HFFc6 (cell line): ENCODE measurements at regions not wholly inside any gene's neighbourhood (a gene's known extent, or its start where the extent isn't known, plus 50 kb on each side); places are given as distances from the start of the nearest gene placed in this dataset.

ENCODE experiments used
- DNase-seq: peaks from one replicate; pipeline ENCODE4 v3.0.0-alpha.2; 2018
- H3K27ac Mint-ChIP-seq: 2 replicates; pipeline ENCODE4 v1.8.0; 2020; ENCODE audit warnings: mild to moderate bottlenecking, mixed read lengths
- H3K27me3 Mint-ChIP-seq: 2 replicates; pipeline ENCODE4 v1.8.0; 2021; ENCODE audit warnings: mild to moderate bottlenecking, moderate library complexity, mixed read lengths; ENCODE audit not compliant: insufficient read depth
- H3K36me3 Mint-ChIP-seq: 2 replicates; pipeline ENCODE4 v1.8.0; 2021; ENCODE audit warnings: low read depth, mixed read lengths
- H3K4me1 Mint-ChIP-seq: 2 replicates; pipeline ENCODE4 v1.8.0; 2020; ENCODE audit warnings: low read depth, mixed read lengths
- H3K4me3 Mint-ChIP-seq: 2 replicates; pipeline ENCODE4 v1.8.0; 2020; ENCODE audit warnings: mild to moderate bottlenecking, moderate library complexity, mixed read lengths
- H3K9me3 Mint-ChIP-seq: 2 replicates; pipeline ENCODE4 v1.8.0; 2020; ENCODE audit warnings: mild to moderate bottlenecking, mixed read lengths
- CTCF ChIP-seq: fragments of 200-600 bp; sonication (generic); IDR thresholded peaks from 2 replicates; pipeline ENCODE4 v1.5.0; 2021; ENCODE audit warnings: antibody characterized with exemption, mild to moderate bottlenecking

DNA sequence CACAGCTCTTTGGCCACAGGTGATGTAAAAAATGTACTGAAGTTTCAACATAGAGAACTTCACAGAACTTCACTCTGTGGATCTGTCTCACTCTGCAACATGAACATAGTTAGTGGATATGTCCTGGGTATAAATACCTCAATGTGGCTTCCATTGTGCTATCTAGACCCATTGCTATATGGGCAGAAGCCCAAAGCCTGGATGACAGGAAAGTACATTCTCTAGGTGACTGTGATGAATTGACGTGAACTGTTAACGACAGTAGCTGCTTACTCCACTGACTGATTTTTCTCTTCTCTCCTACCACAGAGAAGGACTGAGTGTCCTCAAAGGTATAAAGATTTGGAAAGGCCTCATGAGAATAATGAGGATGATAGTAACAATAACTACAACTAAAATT, 270.1 kb upstream of the FTMT start:
- Mint-ChIP-seq H3K36me3 (no peaks in the 10 kb centered on the region), H3K9me3 (peaks cover 22% of the 10 kb centered on the region), H3K4me1 (no peaks in the 10 kb centered on the region), H3K27me3 (no peaks in the 10 kb centered on the region; the same call in 1 of the 2 replicates), H3K27ac (no peak overlapping the region), H3K4me3 (no peak overlapping the region)
- TF ChIP-seq CTCF: no peak
- DNase-seq: no peak

- Mint-ChIP-seq H3K4me3 (no peak overlapping the region), H3K27me3 (no peaks in the 10 kb centered on the region), H3K36me3 (no peaks in the 10 kb centered on the region), H3K27ac (no peak overlapping the region), H3K9me3 (peaks cover 35% of the 10 kb centered on the region), H3K4me1 (no peaks in the 10 kb centered on the region)
- no peak for TF ChIP-seq CTCF
- DNase-seq: no peak
These were observed 254.8 kb upstream of the FTMT start for GRCh38 chr5:121596882-121597281.

DNA sequence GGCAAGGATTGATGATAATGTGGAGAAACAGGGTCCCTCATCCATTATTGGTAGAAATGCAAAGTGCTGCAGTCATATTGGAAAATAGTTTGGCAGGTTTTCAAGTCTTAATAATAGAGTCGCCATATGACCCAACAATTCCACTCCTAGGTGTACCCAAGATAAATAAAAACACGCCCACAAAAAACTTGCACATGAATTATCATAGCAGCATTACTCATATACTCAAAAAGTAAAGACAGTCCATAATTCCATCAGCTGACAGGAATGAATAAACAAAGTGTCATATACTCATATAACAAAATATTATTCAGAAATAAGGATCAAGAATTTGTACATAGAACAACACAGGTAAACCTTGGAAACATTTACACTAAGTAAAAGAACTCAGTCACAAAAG, 242.9 kb upstream of the FTMT start:
- Mint-ChIP-seq H3K27ac (no peak overlapping the region), H3K36me3 (no peaks in the 10 kb centered on the region), H3K4me1 (no peaks in the 10 kb centered on the region), H3K9me3 (peaks cover 47% of the 10 kb centered on the region), H3K27me3 (no peaks in the 10 kb centered on the region), H3K4me3 (no peak overlapping the region)
- DNase-seq: no peak
- TF ChIP-seq CTCF: no peak

DNA sequence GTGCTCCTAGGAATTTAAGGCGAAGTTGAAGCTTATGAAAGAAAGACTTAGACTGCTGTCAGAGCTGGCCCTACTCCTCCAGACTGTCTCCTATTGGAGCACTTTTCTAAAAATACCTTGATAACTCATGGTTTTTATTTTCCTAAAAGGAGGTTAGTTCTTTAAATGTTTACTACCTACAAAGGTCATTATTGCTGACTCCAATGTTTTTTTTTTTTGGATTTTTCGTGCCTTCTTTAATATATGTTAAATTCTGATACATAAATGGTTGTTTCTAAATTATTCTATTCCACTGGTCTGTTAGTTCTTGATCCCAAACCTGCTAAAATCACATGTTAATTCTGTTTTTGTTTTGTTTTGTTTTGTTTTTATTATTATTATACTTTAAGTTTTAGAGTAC, 227.6 kb upstream of the FTMT start:
- Mint-ChIP-seq H3K4me3 (no peak overlapping the region), H3K36me3 (no peaks in the 10 kb centered on the region), H3K27ac (no peak overlapping the region), H3K9me3 (peaks cover 7% of the 10 kb centered on the region; the same call in 1 of the 2 replicates), H3K4me1 (no peaks in the 10 kb centered on the region), H3K27me3 (peaks cover 1% of the 10 kb centered on the region; the same call in 1 of the 2 replicates)
- no peak for DNase-seq
- TF ChIP-seq CTCF: no peak

DNA sequence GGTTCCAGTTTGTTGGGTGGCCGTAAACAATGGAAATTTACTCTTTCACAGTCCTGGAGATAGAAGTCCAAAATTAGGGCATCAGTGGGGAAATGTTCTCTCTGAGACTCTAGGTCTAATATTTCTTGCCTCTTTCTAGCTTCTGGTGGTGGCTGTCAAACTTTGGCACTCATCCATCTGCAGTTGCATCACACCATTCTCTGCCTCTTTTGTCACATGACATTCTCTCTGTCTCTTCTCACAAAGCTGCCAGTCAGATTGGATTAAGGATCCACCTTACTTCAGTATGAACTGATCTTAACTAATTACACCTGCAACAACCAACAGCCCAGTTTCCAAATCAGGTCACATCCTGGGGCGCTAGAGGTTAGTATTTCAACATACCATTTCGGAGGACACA, 222.9 kb upstream of the FTMT start:
- H3K4me3 Mint-ChIP-seq: no peak overlapping the region
- TF ChIP-seq CTCF: no peak
- no peaks in the 10 kb centered on the region for H3K4me1 Mint-ChIP-seq
- no peaks in the 10 kb centered on the region for H3K36me3 Mint-ChIP-seq
- no peak for DNase-seq
- peaks cover 5% of the 10 kb centered on the region; the same call in 1 of the 2 replicates for H3K9me3 Mint-ChIP-seq
- H3K27ac Mint-ChIP-seq: no peak overlapping the region
- peaks cover 1% of the 10 kb centered on the region; the same call in 1 of the 2 replicates for H3K27me3 Mint-ChIP-seq

GRCh38 chr5:121630402-121630801, 221.3 kb upstream of the FTMT start:
- no peak overlapping the region for H3K4me3 Mint-ChIP-seq
- no peaks in the 10 kb centered on the region for H3K27me3 Mint-ChIP-seq
- H3K9me3 Mint-ChIP-seq: peaks cover 9% of the 10 kb centered on the region
- no peaks in the 10 kb centered on the region for H3K36me3 Mint-ChIP-seq
- no peak for DNase-seq
- no peak overlapping the region for H3K27ac Mint-ChIP-seq
- no peaks in the 10 kb centered on the region for H3K4me1 Mint-ChIP-seq
- TF ChIP-seq CTCF: no peak
